ENCODE measurements at regions not wholly inside any gene's neighbourhood (a gene's known extent, or its start where the extent isn't known, plus 50 kb on each side); places are given as distances from the start of the nearest gene placed in this dataset.

DNA sequence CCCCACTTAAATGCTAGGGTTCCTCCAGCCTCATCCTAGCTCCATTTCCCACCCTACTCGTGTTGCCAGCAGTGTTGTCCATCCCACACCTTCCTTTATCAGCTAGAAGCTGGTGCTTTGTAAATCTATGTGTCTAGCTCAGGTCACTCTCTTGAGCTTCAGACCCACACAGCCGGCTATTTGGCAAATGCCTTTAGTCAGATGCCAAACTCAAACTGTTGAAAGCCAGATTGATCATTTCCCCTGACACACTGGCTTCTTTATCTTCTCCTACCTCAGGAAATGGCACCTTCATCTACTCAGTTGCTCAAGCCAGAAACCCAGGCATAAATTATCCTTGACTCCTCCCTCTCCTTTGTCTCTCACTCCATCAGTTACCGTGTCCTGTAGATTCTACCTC is 61.5 kb upstream of the TPM1 start:
- Histone ChIP-seq H3K36me3 (ENCODE audit: control insufficient read depth, insufficient read depth, low read length) (no peaks in the 10 kb centered on the region), H3K9me3 (ENCODE audit: control insufficient read depth, low read length) (no peaks in the 10 kb centered on the region), H3K9ac (ENCODE audit: extremely low read depth, low read length, poor library complexity, severe bottlenecking) (no peak overlapping the region), H3K4me3 (ENCODE audit: low read length) (no peak overlapping the region), H3K4me1 (ENCODE audit: control insufficient read depth, insufficient read depth, low read length) (no peaks in the 10 kb centered on the region), H3K27me3 (ENCODE audit: control insufficient read depth, insufficient read depth, low read length, poor library complexity, severe bottlenecking) (no peaks in the 10 kb centered on the region), H3K27ac (ENCODE audit: low read depth, low read length) (no peak overlapping the region)
- Mint-ChIP-seq H3K4me3 (no peak overlapping the region), H3K27ac (no peak overlapping the region), H3K36me3 (ENCODE audit: low read depth) (no peaks in the 10 kb centered on the region), H3K27me3 (ENCODE audit: insufficient read depth) (no peaks in the 10 kb centered on the region), H3K4me1 (no peaks in the 10 kb centered on the region), H3K9me3 (no peaks in the 10 kb centered on the region)
- TF ChIP-seq, protein P1, sequence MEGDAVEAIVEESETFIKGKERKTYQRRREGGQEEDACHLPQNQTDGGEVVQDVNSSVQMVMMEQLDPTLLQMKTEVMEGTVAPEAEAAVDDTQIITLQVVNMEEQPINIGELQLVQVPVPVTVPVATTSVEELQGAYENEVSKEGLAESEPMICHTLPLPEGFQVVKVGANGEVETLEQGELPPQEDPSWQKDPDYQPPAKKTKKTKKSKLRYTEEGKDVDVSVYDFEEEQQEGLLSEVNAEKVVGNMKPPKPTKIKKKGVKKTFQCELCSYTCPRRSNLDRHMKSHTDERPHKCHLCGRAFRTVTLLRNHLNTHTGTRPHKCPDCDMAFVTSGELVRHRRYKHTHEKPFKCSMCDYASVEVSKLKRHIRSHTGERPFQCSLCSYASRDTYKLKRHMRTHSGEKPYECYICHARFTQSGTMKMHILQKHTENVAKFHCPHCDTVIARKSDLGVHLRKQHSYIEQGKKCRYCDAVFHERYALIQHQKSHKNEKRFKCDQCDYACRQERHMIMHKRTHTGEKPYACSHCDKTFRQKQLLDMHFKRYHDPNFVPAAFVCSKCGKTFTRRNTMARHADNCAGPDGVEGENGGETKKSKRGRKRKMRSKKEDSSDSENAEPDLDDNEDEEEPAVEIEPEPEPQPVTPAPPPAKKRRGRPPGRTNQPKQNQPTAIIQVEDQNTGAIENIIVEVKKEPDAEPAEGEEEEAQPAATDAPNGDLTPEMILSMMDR (conservative IDR thresholded peaks at IDR 0.05), result no peak
- DNase-seq, result no peak
- 87 to 92% methylated on average over 3 of the region's 3 CpGs for WGBS, 2 experiments (ENCODE audit: insufficient coverage in 1 of 2, insufficient read length in 1 of 2)

DNA sequence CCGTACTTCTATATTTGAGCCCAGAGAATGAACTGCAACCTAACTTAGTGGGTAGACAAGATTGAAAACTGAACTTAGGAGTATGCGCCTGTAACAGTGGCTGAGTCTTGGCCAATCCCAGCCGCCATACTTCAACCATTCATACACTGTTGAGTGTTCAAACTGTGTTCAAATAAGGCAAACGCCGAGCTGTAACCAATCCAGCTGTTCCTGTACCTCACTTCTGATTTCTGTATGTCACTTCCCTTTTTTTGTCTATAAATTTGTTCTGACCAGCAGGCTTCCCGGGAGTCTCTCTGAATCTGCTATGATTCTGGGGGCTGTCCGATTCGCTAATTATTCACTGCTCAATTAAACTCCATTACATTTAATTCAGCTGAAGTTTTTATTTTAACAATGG is 58.6 kb upstream of the TPM1 start:
- H3K27me3 ChIP-seq (ENCODE audit: control insufficient read depth, insufficient read depth, low read length, poor library complexity, severe bottlenecking), result no peaks in the 10 kb centered on the region
- H3K9me3 ChIP-seq (ENCODE audit: control insufficient read depth, low read length), result no peaks in the 10 kb centered on the region
- H3K27ac ChIP-seq (ENCODE audit: low read depth, low read length), result no peak overlapping the region
- TF ChIP-seq, protein P1 (conservative IDR thresholded peaks at IDR 0.05), result no peak
- no peak overlapping the region for H3K27ac Mint-ChIP-seq
- H3K9me3 Mint-ChIP-seq, result no peaks in the 10 kb centered on the region
- no peak overlapping the region for H3K4me3 Mint-ChIP-seq
- no peak overlapping the region for H3K9ac ChIP-seq (ENCODE audit: extremely low read depth, low read length, poor library complexity, severe bottlenecking)
- H3K4me3 ChIP-seq (ENCODE audit: low read length), result no peak overlapping the region
- 93 to 97% methylated on average over 2 to 8 of the region's 8 CpGs for WGBS, 2 experiments (ENCODE audit: insufficient coverage in 1 of 2, insufficient read length in 1 of 2)
- no peaks in the 10 kb centered on the region for H3K36me3 ChIP-seq (ENCODE audit: control insufficient read depth, insufficient read depth, low read length)
- no peak for DNase-seq
- no peaks in the 10 kb centered on the region for H3K4me1 Mint-ChIP-seq
- no peaks in the 10 kb centered on the region for H3K36me3 Mint-ChIP-seq (ENCODE audit: low read depth)
- H3K4me1 ChIP-seq (ENCODE audit: control insufficient read depth, insufficient read depth, low read length), result no peaks in the 10 kb centered on the region
- H3K27me3 Mint-ChIP-seq (ENCODE audit: insufficient read depth), result no peaks in the 10 kb centered on the region

DNA sequence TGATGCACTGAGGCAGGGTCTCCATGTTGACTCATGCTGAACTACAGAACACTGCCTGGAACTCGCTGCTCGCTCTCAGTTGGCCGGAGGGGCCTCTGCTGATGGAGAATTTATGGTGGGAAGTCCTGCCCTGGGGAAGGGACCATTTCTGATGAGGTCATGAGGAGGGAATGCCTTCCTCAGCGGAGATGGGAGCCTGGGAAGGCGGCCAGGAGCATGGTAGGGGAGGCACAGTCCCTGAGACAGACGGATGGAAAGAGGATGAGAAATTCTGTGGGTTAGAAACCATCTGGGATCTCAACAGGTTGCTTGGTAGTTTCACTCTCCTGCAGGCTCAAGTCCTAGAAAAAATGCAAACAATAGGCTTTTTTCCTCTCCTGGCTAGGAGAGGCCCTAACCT is 56.8 kb upstream of the TPM1 start:
- Histone ChIP-seq H3K9me3 (ENCODE audit: control insufficient read depth, low read length) (no peaks in the 10 kb centered on the region), H3K36me3 (ENCODE audit: control insufficient read depth, insufficient read depth, low read length) (no peaks in the 10 kb centered on the region), H3K9ac (ENCODE audit: extremely low read depth, low read length, poor library complexity, severe bottlenecking) (no peak overlapping the region), H3K27ac (ENCODE audit: low read depth, low read length) (no peak overlapping the region), H3K4me1 (ENCODE audit: control insufficient read depth, insufficient read depth, low read length) (no peaks in the 10 kb centered on the region), H3K27me3 (ENCODE audit: control insufficient read depth, insufficient read depth, low read length, poor library complexity, severe bottlenecking) (no peaks in the 10 kb centered on the region), H3K4me3 (ENCODE audit: low read length) (no peak overlapping the region)
- TF ChIP-seq, protein P1 (conservative IDR thresholded peaks at IDR 0.05), result no peak
- no peak for DNase-seq
- 93 to 98% methylated on average over 4 to 6 of the region's 6 CpGs for WGBS, 2 experiments (ENCODE audit: insufficient coverage in 1 of 2, insufficient read length in 1 of 2)
- H3K36me3 Mint-ChIP-seq (ENCODE audit: low read depth), result no peaks in the 10 kb centered on the region
- no peaks in the 10 kb centered on the region for H3K27me3 Mint-ChIP-seq (ENCODE audit: insufficient read depth)
- H3K4me3 Mint-ChIP-seq, result no peak overlapping the region
- no peaks in the 10 kb centered on the region for H3K9me3 Mint-ChIP-seq
- H3K27ac Mint-ChIP-seq, result no peak overlapping the region
- H3K4me1 Mint-ChIP-seq, result no peaks in the 10 kb centered on the region

Measured in endodermal cell (in vitro differentiated cells).